Activated naive CD4-positive, alpha-beta T cell treated with anti-CD3 and anti-CD28 coated beads for 36 hours (primary cell): ENCODE measurements at regions not wholly inside any gene's neighbourhood (a gene's known extent, or its start where the extent isn't known, plus 50 kb on each side); places are given as distances from the start of the nearest gene placed in this dataset.
"Not testable (repeated sequence)": the region's sequence is repeated elsewhere in the genome, so short reads cannot be mapped to it uniquely, and the experiment has no call there.

ENCODE experiments used
- CTCF ChIA-PET: fragments of 350-600 bp; sonication (Branson Sonifier 250); formaldehyde crosslinking; loops from one replicate; lab custom pipeline; 2021; ENCODE audit warnings: antibody characterized with exemption; lab: Charles Lee
- DNase-seq: peaks from one replicate; pipeline ENCODE4 v3.0.0-alpha.2; 2020
- H3K27ac Mint-ChIP-seq: one replicate; pipeline ENCODE4 v1.8.0; 2021; ENCODE audit warnings: mild to moderate bottlenecking, mixed read lengths
- H3K27me3 Mint-ChIP-seq: one replicate; pipeline ENCODE4 v1.8.0; 2021; ENCODE audit warnings: low read depth, mixed read lengths
- H3K36me3 Mint-ChIP-seq: one replicate; pipeline ENCODE4 v1.8.0; 2021; ENCODE audit warnings: low read depth, mixed read lengths
- H3K4me1 Mint-ChIP-seq: one replicate; pipeline ENCODE4 v1.8.0; 2021; ENCODE audit warnings: low read depth, mixed read lengths
- H3K4me3 Mint-ChIP-seq: one replicate; pipeline ENCODE4 v1.8.0; 2021; ENCODE audit warnings: mild to moderate bottlenecking, moderate library complexity, mixed read lengths
- H3K9me3 Mint-ChIP-seq: one replicate; pipeline ENCODE4 v1.8.0; 2021; ENCODE audit warnings: mixed read lengths
- intact Hi-C: fragments of 100-400 bp; cut with micrococcal nuclease; formaldehyde crosslinking; loops from one replicate; pipeline ENCODE4 v1.15.1; 2023

DNA sequence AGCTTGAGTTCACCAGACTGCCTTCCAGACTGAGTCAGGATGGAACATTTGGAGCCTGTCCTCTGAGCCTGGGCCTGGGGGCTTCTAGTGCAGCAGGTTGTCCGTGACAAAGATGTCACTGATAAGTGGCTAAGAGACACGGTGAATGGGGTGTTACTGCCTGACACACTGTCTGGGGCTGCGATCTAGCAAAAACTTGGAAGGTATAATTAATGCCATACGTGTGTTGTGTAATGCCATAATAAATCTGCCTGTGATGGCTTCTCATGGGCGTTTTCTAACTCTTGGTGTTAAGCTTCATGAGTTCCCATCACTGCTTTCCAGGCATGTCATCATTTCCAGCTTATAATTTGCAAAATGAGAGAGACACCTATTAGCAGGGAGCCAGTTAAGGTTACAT is 215.4 kb downstream of the UTP18 start:
- no peak for DNase-seq
- H3K27me3 Mint-ChIP-seq: no peaks in the 10 kb centered on the region
- H3K4me3 Mint-ChIP-seq: no peak overlapping the region
- H3K36me3 Mint-ChIP-seq: peaks cover 2% of the 10 kb centered on the region
- H3K27ac Mint-ChIP-seq: no peak overlapping the region
- intact Hi-C loops: no loop called here
- peaks cover 4% of the 10 kb centered on the region for H3K4me1 Mint-ChIP-seq
- peaks cover 6% of the 10 kb centered on the region for H3K9me3 Mint-ChIP-seq
- CTCF ChIA-PET: interaction anchor here (0.5 kb wide), 1 partner anchor 11 kb away, joined by 3 read pairs; no protein-coding TSS in a partner anchor

DNA sequence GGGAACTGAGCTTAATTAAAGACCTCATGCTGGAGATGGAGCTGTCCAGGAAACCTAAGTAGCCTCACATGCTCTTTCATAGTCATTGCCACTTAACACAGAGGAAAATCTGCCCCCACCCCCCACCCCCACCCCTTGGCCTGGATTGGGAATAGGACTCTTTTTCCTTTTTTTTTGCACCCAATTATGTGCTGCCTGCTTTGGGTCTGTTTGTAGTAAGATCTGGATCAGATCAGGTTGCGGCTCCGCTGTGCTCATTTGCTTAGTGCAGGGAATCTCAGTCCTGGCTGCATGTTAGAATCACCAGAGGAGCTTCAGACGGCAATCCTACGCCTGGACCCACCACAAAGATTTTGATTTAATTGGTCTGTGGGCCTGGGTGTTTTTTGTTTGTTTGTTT is 219.0 kb downstream of the UTP18 start:
- Mint-ChIP-seq H3K4me1 (no peaks in the 10 kb centered on the region), H3K36me3 (peaks cover 4% of the 10 kb centered on the region), H3K27me3 (no peaks in the 10 kb centered on the region), H3K9me3 (peaks cover 13% of the 10 kb centered on the region), H3K4me3 (no peak overlapping the region), H3K27ac (no peak overlapping the region)
- CTCF ChIA-PET: no interaction called here
- DNase-seq: no peak
- intact Hi-C loops: no loop called here

DNA sequence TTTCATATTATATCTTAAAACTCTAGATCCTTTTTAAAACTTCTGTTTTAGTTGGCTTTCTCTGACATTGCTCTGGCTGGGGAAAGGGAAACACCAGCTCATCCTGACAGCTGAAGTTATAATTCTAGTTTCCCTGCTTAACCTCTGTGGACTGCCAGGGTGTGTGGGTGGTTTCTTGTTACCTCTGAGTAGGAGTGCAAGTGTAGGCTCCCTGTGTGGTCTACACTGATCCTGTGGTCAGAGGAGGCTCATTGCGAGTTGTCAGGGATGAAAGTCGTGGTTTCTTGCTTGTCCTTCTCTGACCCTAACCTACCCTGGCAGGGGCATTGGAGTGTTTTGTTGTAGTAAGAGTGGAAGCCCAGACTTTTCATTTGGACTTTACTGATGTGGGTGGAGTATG is 221.0 kb downstream of the UTP18 start:
- intact Hi-C loops: no loop called here
- H3K9me3 Mint-ChIP-seq: peaks cover 13% of the 10 kb centered on the region
- no peak overlapping the region for H3K4me3 Mint-ChIP-seq
- H3K27ac Mint-ChIP-seq: no peak overlapping the region
- no peaks in the 10 kb centered on the region for H3K27me3 Mint-ChIP-seq
- CTCF ChIA-PET: no interaction called here
- no peaks in the 10 kb centered on the region for H3K4me1 Mint-ChIP-seq
- H3K36me3 Mint-ChIP-seq: peaks cover 4% of the 10 kb centered on the region
- DNase-seq: no peak

DNA sequence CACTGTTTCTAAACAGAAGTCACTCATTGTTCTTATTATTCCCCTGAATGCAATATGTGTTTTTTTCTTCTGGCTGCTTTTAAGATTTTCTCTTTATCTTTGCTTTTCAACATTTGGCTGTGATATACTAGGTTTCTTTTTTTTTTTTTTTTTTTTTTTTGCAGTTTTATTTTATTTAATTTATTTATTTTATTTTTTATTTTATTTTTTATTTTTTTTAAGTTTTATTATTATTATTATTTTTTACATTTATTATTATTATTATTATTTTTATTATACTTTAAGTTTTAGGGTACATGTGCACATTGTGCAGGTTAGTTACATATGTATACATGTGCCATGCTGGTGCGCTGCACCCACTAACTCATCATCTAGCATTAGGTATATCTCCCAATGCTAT is 221.9 kb downstream of the UTP18 start:
- intact Hi-C loops, H3K4me1 Mint-ChIP-seq, H3K36me3 Mint-ChIP-seq, H3K4me3 Mint-ChIP-seq, CTCF ChIA-PET, DNase-seq, H3K27me3 Mint-ChIP-seq, H3K27ac Mint-ChIP-seq: not testable (repeated sequence)
- H3K9me3 Mint-ChIP-seq: peaks cover 13% of the 10 kb centered on the region

DNA sequence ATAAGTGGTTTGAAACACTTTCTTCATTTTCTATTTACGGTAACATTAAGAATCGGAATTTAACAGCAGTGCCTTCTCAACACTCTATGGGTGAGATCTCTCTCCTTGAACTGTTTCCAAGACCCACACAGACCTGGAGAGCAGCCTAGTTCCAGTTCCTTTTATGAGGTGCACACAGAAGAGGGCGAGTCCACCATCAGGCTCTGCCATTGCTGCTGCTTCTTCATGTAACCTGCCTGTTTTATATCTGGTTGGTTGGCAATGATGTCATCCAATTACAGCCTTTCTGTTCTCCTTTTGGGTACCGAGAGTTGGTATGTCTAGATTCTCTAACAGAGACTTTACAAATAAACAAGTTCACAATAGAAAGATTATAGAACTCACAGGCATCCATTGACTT is 225.7 kb downstream of the UTP18 start:
- H3K27me3 Mint-ChIP-seq: no peaks in the 10 kb centered on the region
- no peak overlapping the region for H3K4me3 Mint-ChIP-seq
- peaks cover 6% of the 10 kb centered on the region for H3K9me3 Mint-ChIP-seq
- peaks cover 2% of the 10 kb centered on the region for H3K36me3 Mint-ChIP-seq
- CTCF ChIA-PET: interaction anchor here (1.3 kb wide), 1 partner anchor 25 kb away, joined by 3 read pairs; no protein-coding TSS in a partner anchor
- intact Hi-C loops: no loop called here
- DNase-seq: no peak
- H3K27ac Mint-ChIP-seq: no peak overlapping the region
- H3K4me1 Mint-ChIP-seq: peaks cover 3% of the 10 kb centered on the region

DNA sequence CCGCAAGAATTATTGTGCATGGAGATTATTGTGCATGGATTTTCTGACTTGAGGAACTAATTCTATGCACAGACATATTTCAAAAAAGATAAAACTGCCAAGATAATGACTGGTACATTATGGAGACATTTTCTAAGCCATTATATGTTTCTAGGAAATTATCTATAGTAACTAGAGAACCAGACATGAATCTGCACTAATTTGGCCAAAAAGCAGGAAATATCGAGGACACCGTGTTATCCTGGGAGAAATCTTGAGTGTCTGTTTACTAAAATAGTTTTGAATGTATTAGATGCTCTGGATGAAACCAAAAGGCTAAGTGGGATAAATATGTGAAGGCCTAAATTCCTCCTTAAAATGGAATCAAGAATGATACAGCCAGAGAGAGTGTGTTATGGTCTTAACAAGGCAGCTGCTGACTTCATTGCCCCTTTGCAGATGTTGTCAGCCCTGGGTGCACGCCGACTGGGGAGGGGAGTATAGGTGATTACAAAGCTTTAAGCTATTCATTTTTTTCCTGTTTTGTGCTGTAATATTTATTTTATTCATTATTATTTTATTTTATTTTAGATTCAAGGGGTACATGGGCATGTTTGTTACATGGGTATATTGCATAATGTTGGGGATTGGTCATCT is 226.7 kb downstream of the UTP18 start:
- CTCF ChIA-PET: interaction anchor here (0.8 to 1.3 kb wide), 2 partner anchors 28 to 40 kb away, joined by 3 read pairs; no protein-coding TSS in a partner anchor

DNA sequence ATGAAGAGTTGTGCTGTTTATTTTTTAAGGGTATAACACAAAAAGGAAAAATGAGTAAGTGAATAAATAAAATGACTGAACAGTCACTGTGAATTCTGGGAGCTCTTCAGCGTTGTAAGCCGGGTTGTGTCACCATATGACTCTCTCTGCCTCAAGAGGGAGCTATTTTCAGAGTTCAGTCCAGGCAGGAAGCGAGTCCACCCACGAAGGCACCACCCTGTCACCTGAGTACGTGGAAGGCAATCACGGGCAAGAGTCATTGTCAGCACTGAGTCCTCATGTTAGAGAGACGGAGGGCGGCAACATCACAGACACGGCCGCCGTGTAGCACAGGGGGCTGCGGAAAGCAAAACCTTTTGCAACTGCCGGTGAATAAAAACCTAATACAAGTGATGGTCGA is 227.6 kb downstream of the UTP18 start:
- H3K4me3 Mint-ChIP-seq: no peak overlapping the region
- CTCF ChIA-PET: interaction anchor here (0.8 to 1.3 kb wide), 3 partner anchors 16 to 39 kb away, joined by 3 to 5 read pairs (median 3); no protein-coding TSS in a partner anchor

More for the DNA sequence above, 226.7 kb downstream of the UTP18 start:
- Mint-ChIP-seq H3K36me3 (no peaks in the 10 kb centered on the region), H3K4me1 (peaks cover 3% of the 10 kb centered on the region), H3K4me3 (no peak overlapping the region), H3K27ac (no peak overlapping the region), H3K27me3 (no peaks in the 10 kb centered on the region), H3K9me3 (peaks cover 2% of the 10 kb centered on the region)
- no peak for DNase-seq
- intact Hi-C loops: no loop called here

DNA sequence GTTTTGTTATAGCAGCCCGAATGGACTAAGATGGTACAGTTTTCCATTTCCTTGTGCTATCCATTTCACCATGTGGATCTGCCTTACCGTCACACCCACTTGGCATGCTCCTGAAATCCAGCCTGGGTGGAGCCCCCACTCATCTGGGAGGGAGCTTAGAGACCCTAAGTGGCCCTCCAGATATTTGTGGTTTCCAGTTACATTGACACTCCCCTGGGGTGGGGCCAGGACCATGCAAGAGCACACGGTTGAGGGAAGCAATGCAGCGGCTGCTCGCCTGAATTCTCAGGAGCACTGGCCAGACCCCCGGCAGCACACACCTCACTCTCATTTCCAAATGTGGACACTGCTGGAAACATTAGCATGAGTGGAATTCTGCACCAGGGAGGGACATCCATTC is 231.1 kb downstream of the UTP18 start:
- Mint-ChIP-seq H3K36me3 (no peaks in the 10 kb centered on the region), H3K27ac (no peak overlapping the region), H3K27me3 (no peaks in the 10 kb centered on the region), H3K4me3 (no peak overlapping the region), H3K9me3 (no peaks in the 10 kb centered on the region), H3K4me1 (peaks cover 3% of the 10 kb centered on the region)
- intact Hi-C loops: no loop called here
- CTCF ChIA-PET: no interaction called here
- no peak for DNase-seq

More for the DNA sequence above, 227.6 kb downstream of the UTP18 start:
- H3K27me3 Mint-ChIP-seq: no peaks in the 10 kb centered on the region
- H3K9me3 Mint-ChIP-seq: no peaks in the 10 kb centered on the region
- DNase-seq: peak; percentile 57
- H3K4me1 Mint-ChIP-seq: peaks cover 3% of the 10 kb centered on the region
- no peak overlapping the region for H3K27ac Mint-ChIP-seq
- no peaks in the 10 kb centered on the region for H3K36me3 Mint-ChIP-seq
- intact Hi-C loops: no loop called here

DNA sequence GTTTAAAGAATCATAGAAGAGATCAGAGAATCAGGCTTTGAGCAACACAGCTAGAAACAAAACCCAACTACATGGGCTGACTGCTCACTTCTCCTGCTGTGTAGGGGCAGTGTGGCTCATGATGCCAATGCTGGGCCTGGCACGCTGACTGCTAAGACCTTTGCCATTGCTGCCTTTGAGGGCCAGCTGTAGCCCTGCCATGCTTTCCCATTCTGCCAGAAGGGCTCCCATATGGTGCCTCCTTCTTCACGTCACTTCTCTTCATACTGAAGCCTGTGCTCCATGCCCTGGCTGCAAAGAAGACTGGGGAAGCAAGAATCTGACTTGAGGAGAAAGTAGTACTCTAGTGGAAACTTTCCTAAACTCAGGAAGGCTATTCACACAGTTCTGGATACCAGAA is 232.9 kb downstream of the UTP18 start:
- intact Hi-C loops: no loop called here
- Mint-ChIP-seq H3K9me3 (no peaks in the 10 kb centered on the region), H3K27ac (no peak overlapping the region), H3K36me3 (no peaks in the 10 kb centered on the region), H3K4me3 (no peak overlapping the region), H3K4me1 (no peaks in the 10 kb centered on the region), H3K27me3 (no peaks in the 10 kb centered on the region)
- CTCF ChIA-PET: interaction anchor here (0.6 to 0.7 kb wide), 2 partner anchors 121 to 122 kb away, joined by 4 to 6 read pairs; no protein-coding TSS in a partner anchor
- DNase-seq: no peak

DNA sequence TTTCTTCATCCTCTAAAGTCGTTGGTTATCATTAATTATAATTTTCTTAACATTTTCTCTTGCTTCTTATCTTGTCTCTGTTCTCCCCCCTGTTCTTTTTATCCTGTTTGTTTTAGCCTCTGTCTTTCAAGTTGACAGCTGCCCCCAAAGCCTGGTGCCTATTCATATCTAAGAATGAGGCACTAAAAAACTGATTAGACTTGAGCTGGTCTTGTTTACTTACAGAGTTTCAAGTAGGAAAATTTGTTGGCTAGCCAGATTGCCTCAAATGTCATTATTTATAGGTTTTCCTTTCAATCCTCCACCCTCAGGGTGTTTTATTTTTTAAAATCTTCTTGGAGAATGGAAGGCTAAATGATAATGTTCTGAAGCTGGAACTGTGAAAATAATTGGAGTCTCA is 236.0 kb downstream of the UTP18 start:
- Mint-ChIP-seq H3K27ac (no peak overlapping the region), H3K36me3 (no peaks in the 10 kb centered on the region), H3K4me1 (no peaks in the 10 kb centered on the region), H3K9me3 (no peaks in the 10 kb centered on the region), H3K4me3 (no peak overlapping the region), H3K27me3 (no peaks in the 10 kb centered on the region)
- CTCF ChIA-PET: interaction anchor here (1.3 kb wide), 1 partner anchor 35 kb away, joined by 4 read pairs; no protein-coding TSS in a partner anchor
- no peak for DNase-seq
- intact Hi-C loops: no loop called here

DNA sequence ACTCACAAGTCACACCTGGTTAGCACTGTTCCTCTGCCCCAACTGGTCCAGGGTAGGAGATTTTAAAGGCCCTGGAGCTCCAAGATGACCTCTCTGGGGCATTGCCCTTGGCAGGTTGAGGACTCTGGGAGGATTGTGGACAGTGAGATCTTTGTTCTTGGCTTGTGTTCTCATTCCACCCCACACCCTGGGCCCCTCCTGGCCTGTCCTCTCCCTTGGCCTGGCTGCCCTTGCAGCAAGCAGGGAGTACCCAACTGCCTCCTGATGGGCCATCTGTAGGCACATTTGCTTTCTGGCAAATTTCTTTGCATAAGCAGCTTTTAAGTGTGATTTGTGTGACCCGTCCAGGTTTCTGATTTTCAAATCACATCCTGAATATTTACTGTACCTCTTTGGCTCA is 239.6 kb downstream of the UTP18 start:
- Mint-ChIP-seq H3K9me3 (no peaks in the 10 kb centered on the region), H3K27ac (no peak overlapping the region), H3K4me3 (no peak overlapping the region), H3K27me3 (peaks cover 2% of the 10 kb centered on the region), H3K36me3 (no peaks in the 10 kb centered on the region), H3K4me1 (no peaks in the 10 kb centered on the region)
- CTCF ChIA-PET: interaction anchor here (0.6 kb wide), 1 partner anchor 264 kb away, joined by 5 read pairs; no protein-coding TSS in a partner anchor
- no peak for DNase-seq
- intact Hi-C loops: no loop called here

DNA sequence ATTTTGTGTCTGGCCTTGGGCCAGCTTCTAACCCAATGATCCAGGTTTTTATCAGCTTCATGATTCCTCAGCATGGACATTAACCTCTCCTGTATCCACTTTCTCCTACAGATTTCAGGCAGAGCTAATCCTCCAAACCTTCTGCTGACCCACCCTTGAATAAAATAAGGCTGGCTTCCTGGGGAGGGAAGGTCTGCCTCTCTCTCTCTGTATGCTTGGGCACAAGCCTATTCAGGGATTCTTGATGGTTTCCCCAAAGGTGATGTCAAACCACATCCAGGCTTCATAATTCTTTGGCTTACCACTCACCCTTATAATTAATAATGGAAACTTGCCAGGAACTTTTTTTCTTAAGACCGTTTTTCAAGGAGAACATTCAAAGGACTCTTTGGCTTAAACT is 240.1 kb downstream of the UTP18 start:
- Mint-ChIP-seq H3K27me3 (peaks cover 2% of the 10 kb centered on the region), H3K4me1 (no peaks in the 10 kb centered on the region), H3K36me3 (no peaks in the 10 kb centered on the region), H3K4me3 (no peak overlapping the region), H3K27ac (no peak overlapping the region), H3K9me3 (no peaks in the 10 kb centered on the region)
- CTCF ChIA-PET: no interaction called here
- intact Hi-C loops: no loop called here
- DNase-seq: no peak

DNA sequence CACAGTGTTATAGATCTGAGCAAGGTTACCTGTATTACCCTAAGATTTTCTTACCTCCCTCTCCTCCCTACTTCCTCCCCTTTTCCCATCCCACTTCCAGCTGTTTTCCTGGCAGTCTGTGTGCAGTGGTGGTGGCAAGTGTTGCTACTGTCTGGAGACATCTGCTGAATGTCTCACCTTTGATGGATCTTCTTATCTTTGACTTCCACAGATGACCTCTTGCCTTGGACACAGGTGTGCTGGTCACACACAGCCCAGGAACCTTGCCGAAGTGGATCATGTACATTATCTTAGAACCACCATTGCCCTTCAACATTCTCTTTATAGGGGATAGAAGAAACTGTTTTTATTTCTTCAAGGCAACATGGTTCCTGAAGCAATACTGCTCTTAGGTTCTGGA is 245.1 kb downstream of the UTP18 start:
- CTCF ChIA-PET: no interaction called here
- intact Hi-C loops: no loop called here

More for the DNA sequence above, 245.1 kb downstream of the UTP18 start:
- DNase-seq: no peak
- no peaks in the 10 kb centered on the region for H3K36me3 Mint-ChIP-seq
- H3K4me3 Mint-ChIP-seq: no peak overlapping the region
- peaks cover 2% of the 10 kb centered on the region for H3K27me3 Mint-ChIP-seq
- H3K27ac Mint-ChIP-seq: no peak overlapping the region
- H3K4me1 Mint-ChIP-seq: no peaks in the 10 kb centered on the region
- no peaks in the 10 kb centered on the region for H3K9me3 Mint-ChIP-seq
